H1 (cell line): ENCODE measurements at regions not wholly inside any gene's neighbourhood (a gene's known extent, or its start where the extent isn't known, plus 50 kb on each side); places are given as distances from the start of the nearest gene placed in this dataset.

Source experiments
- CTCF ChIA-PET: fragments of 300-600 bp; sonication (Branson Sonifier 250); formaldehyde crosslinking; loops from one replicate; lab custom pipeline; 2021; ENCODE audit not compliant: partially characterized antibody; lab: Charles Lee
- POLR2A ChIA-PET: fragments of 300-600 bp; sonication (Branson Sonifier 250); formaldehyde crosslinking; loops from one replicate; lab custom pipeline; 2021; ENCODE audit warnings: inconsistent platforms; ENCODE audit not compliant: partially characterized antibody; lab: Charles Lee
- DNase-seq, 2 experiments: peaks; one replicate each; pipeline versions ENCODE4 v3.0.0 to v3.0.0-alpha.2; 2010 to 2022; ENCODE audit warnings: low spot score in 2 of 2, low read depth in 1 of 2, mixed read lengths in 1 of 2
- FAIRE-seq: peaks from 2 replicates; lab custom pipeline; 2011; peaks lifted over from hg19 to GRCh38; lab: Jason Lieb, UNC
- H2AFZ ChIP-seq: 2 replicates; pipeline ENCODE4 v1.8.1; 2012; ENCODE audit warnings: low read length, inconsistent platforms
- H2AK5ac ChIP-seq: 2 replicates; pipeline ENCODE4 v1.6.1; 2013; ENCODE audit warnings: low read depth, low read length
- H2BK120ac ChIP-seq: replicated peaks from 2 replicates; pipeline ENCODE3; 2013; ENCODE audit warnings: low read depth, low read length, inconsistent platforms
- H2BK12ac ChIP-seq: 2 replicates; pipeline ENCODE4 v1.6.1; 2013; ENCODE audit warnings: low read depth, low read length
- H2BK15ac ChIP-seq: 2 replicates; pipeline ENCODE4 v1.6.1; 2013; ENCODE audit warnings: low read length
- H2BK20ac ChIP-seq: 2 replicates; pipeline ENCODE4 v1.6.1; 2013; ENCODE audit warnings: low read length
- H2BK5ac ChIP-seq: 2 replicates; pipeline ENCODE4 v1.6.1; 2013; ENCODE audit warnings: low read depth, low read length
- H3K14ac ChIP-seq: 2 replicates; pipeline ENCODE4 v1.6.1; 2013; ENCODE audit warnings: inconsistent platforms; ENCODE audit not compliant: insufficient read length
- H3K18ac ChIP-seq: 2 replicates; pipeline ENCODE4 v1.6.1; 2013; ENCODE audit warnings: low read length; ENCODE audit errors: extremely low read depth
- H3K23ac ChIP-seq: 2 replicates; pipeline ENCODE4 v1.6.1; 2013; ENCODE audit warnings: inconsistent platforms; ENCODE audit not compliant: insufficient read length
- H3K23me2 ChIP-seq: 2 replicates; pipeline ENCODE4 v1.6.1; 2013; ENCODE audit warnings: low read depth, low read length
- H3K27ac ChIP-seq: 2 replicates; pipeline ENCODE4 v1.6.1; 2011; ENCODE audit warnings: low read depth, low read length, inconsistent platforms
- H3K27me3 ChIP-seq, 4 experiments: replicated peaks in 1 of 4; 1 replicate in 1 of 4; 2 replicates in 3 of 4; pipeline versions ENCODE4 v1.6.1 to v1.8.1; 2011 to 2013; ENCODE audit warnings: low read length in 3 of 4, mild to moderate bottlenecking in 3 of 4, inconsistent platforms in 2 of 4, mixed read lengths in 2 of 4, moderate library complexity in 1 of 4; ENCODE audit not compliant: control insufficient read depth in 3 of 4, insufficient read depth in 3 of 4; ENCODE audit errors: extremely low read depth in 1 of 4
- H3K36me3 ChIP-seq, 4 experiments: 2 replicates each; pipeline versions ENCODE4 v1.6.1 to v1.8.1; 2011 to 2013; ENCODE audit warnings: mild to moderate bottlenecking in 4 of 4, low read length in 3 of 4, moderate library complexity in 2 of 4, control low read depth in 1 of 4, inconsistent platforms in 1 of 4; ENCODE audit not compliant: insufficient read depth in 4 of 4, control insufficient read depth in 2 of 4
- H3K4ac ChIP-seq: replicated peaks from 2 replicates; pipeline ENCODE3; 2013; ENCODE audit warnings: low read length, low read depth, mixed read lengths, inconsistent platforms; ENCODE audit not compliant: insufficient read length
- H3K4me1 ChIP-seq, 4 experiments: replicated peaks in 1 of 4; 1 replicate in 1 of 4; 2 replicates in 3 of 4; pipeline versions ENCODE4 v1.6.1 to v1.8.1; 2011 to 2013; ENCODE audit warnings: low read length in 3 of 4, inconsistent platforms in 2 of 4, mixed read lengths in 1 of 4; ENCODE audit not compliant: insufficient read depth in 4 of 4, control insufficient read depth in 3 of 4
- H3K4me2 ChIP-seq, 2 experiments: 2 replicates each; pipeline versions ENCODE4 v1.6.1 to v1.8.1; 2011 to 2013; ENCODE audit warnings: low read depth in 2 of 2, low read length in 2 of 2, control low read depth in 1 of 2, inconsistent platforms in 1 of 2, mild to moderate bottlenecking in 1 of 2; ENCODE audit not compliant: insufficient read depth in 1 of 2
- H3K4me3 ChIP-seq, 4 experiments: fragments of 200-600, 300-600 bp in 1 of 4; sonication (generic), shearing (Covaris generic), sonication (Bioruptor Twin) in 1 of 4; 2 replicates each; pipeline versions ENCODE4 v1.5.1 to v1.8.1; 2011 to 2016; ENCODE audit warnings: low read length in 4 of 4, low read depth in 3 of 4, control low read depth in 2 of 4, inconsistent platforms in 2 of 4, mild to moderate bottlenecking in 2 of 4, mixed read lengths in 1 of 4, moderate library complexity in 1 of 4; ENCODE audit not compliant: insufficient read depth in 2 of 4; ENCODE audit errors: extremely low read depth in 1 of 4
- H3K56ac ChIP-seq: replicated peaks from 2 replicates; pipeline ENCODE3; 2013; ENCODE audit warnings: low read depth, mild to moderate bottlenecking, mixed read lengths, low read length, inconsistent platforms; ENCODE audit not compliant: insufficient read length
- H3K79me1 ChIP-seq: 2 replicates; pipeline ENCODE4 v1.6.1; 2013; ENCODE audit warnings: low read depth, low read length, control low read depth
- H3K79me2 ChIP-seq, 2 experiments: 2 replicates each; pipeline versions ENCODE4 v1.6.1 to v1.8.1; 2012 to 2013; ENCODE audit warnings: low read length in 2 of 2, mild to moderate bottlenecking in 2 of 2, inconsistent platforms in 1 of 2; ENCODE audit not compliant: insufficient read depth in 2 of 2, control insufficient read depth in 1 of 2
- H3K9ac ChIP-seq, 4 experiments: replicated peaks in 1 of 4; 1 replicate in 1 of 4; 2 replicates in 3 of 4; pipeline versions ENCODE4 v1.6.1 to v1.8.1; 2011 to 2013; ENCODE audit warnings: low read depth in 3 of 4, low read length in 3 of 4, control low read depth in 2 of 4, mild to moderate bottlenecking in 2 of 4, moderate library complexity in 2 of 4, inconsistent platforms in 1 of 4; ENCODE audit errors: extremely low read depth in 1 of 4
- H3K9me3 ChIP-seq, 2 experiments: 2 replicates each; pipeline versions ENCODE4 v1.6.1 to v1.8.1; 2012 to 2013; ENCODE audit warnings: mild to moderate bottlenecking in 2 of 2, moderate library complexity in 2 of 2, control low read depth in 1 of 2, inconsistent platforms in 1 of 2, low read depth in 1 of 2, low read length in 1 of 2, mixed read lengths in 1 of 2; ENCODE audit not compliant: insufficient read depth in 2 of 2
- H4K20me1 ChIP-seq, 2 experiments: replicated peaks in 1 of 2; 2 replicates each; pipeline versions ENCODE3 to v1.8.1; 2011 to 2013; ENCODE audit warnings: inconsistent platforms in 2 of 2, low read length in 2 of 2, mild to moderate bottlenecking in 1 of 2; ENCODE audit not compliant: insufficient read depth in 2 of 2, control insufficient read depth in 1 of 2
- H4K5ac ChIP-seq: 2 replicates; pipeline ENCODE4 v1.6.1; 2013; ENCODE audit warnings: low read length, low read depth, mixed read lengths, inconsistent platforms; ENCODE audit not compliant: insufficient read length
- H4K8ac ChIP-seq: 2 replicates; pipeline ENCODE4 v1.8.0; 2013; ENCODE audit warnings: mild to moderate bottlenecking, moderate library complexity, low read length, inconsistent platforms; ENCODE audit not compliant: insufficient read depth; ENCODE audit errors: extremely low read depth
- H4K91ac ChIP-seq: replicated peaks from 2 replicates; pipeline ENCODE3; 2013; ENCODE audit warnings: low read length, mixed read lengths, inconsistent platforms; ENCODE audit not compliant: insufficient read length
- ASH2L ChIP-seq: fragments of 200-600, 300-600 bp; sonication (generic); IDR thresholded peaks from one replicate; pipeline ENCODE4 v1.7.1; 2017; ENCODE audit warnings: low read length
- CBX8 ChIP-seq: fragments of 300-800, 300-1000 bp; sonication (generic); IDR thresholded peaks from 2 replicates; pipeline ENCODE4 v1.7.1; 2016; ENCODE audit warnings: low read depth, low read length, borderline replicate concordance
- CHD2 ChIP-seq: IDR thresholded peaks from 2 replicates; pipeline ENCODE4 v1.6.1; 2012; ENCODE audit warnings: low read length, improper control_type of control experiment
- CTBP2 ChIP-seq: IDR thresholded peaks from 2 replicates; pipeline ENCODE4 v1.7.0; 2011; ENCODE audit warnings: borderline replicate concordance, mild to moderate bottlenecking, moderate library complexity, mixed read lengths, low read length; ENCODE audit not compliant: insufficient read depth, insufficient read length
- GTF2F1 ChIP-seq: IDR thresholded peaks from 2 replicates; pipeline ENCODE4 v1.6.1; 2012; ENCODE audit warnings: low read depth, low read length, improper control_type of control experiment, borderline replicate concordance
- HDAC6 ChIP-seq: IDR thresholded peaks from one replicate; pipeline ENCODE4 v1.7.1; 2012; ENCODE audit warnings: low read depth, mild to moderate bottlenecking, inconsistent platforms, low read length, moderate library complexity
- KDM5A ChIP-seq: fragments of 200-600 bp; IDR thresholded peaks from 2 replicates; pipeline ENCODE4 v1.7.1; 2012; ENCODE audit warnings: mild to moderate bottlenecking, low read length, inconsistent platforms, mixed read lengths
- PHF8 ChIP-seq: fragments of 200-600 bp; sonication (generic); conservative IDR thresholded peaks from 2 replicates; pipeline ENCODE4 v1.7.1; 2012; ENCODE audit warnings: low read depth, mild to moderate bottlenecking, inconsistent platforms, low read length, moderate library complexity
- POLR2A ChIP-seq, 2 experiments: IDR thresholded peaks; 1 replicate in 1 of 2; 2 replicates in 1 of 2; pipeline ENCODE4 v1.6.1; 2011; ENCODE audit warnings: low read depth in 2 of 2, low read length in 2 of 2, mild to moderate bottlenecking in 2 of 2; ENCODE audit errors: control extremely low read depth in 1 of 2
- SIN3A ChIP-seq, 2 experiments: IDR thresholded peaks in 1 of 2; conservative IDR thresholded peaks in 1 of 2; 2 replicates each; pipeline ENCODE4 v1.6.1; 2011 to 2012; ENCODE audit warnings: low read length in 2 of 2, improper control_type of control experiment in 1 of 2, low read depth in 1 of 2, mild to moderate bottlenecking in 1 of 2
- SP1 ChIP-seq: IDR thresholded peaks from 2 replicates; pipeline ENCODE4 v1.6.1; 2011; ENCODE audit warnings: low read depth, low read length
- SRF ChIP-seq: IDR thresholded peaks from 2 replicates; pipeline ENCODE4 v1.6.1; 2011; ENCODE audit warnings: mild to moderate bottlenecking, low read depth, low read length, moderate library complexity
- TEAD4 ChIP-seq: IDR thresholded peaks from 2 replicates; pipeline ENCODE4 v1.6.1; 2012; ENCODE audit warnings: low read depth, low read length, inconsistent platforms, mixed read lengths
- ZNF274 ChIP-seq: IDR thresholded peaks from 2 replicates; pipeline ENCODE4 v1.7.0; 2012; ENCODE audit warnings: low read length, borderline replicate concordance; ENCODE audit errors: extremely low read depth
- WGBS, 2 experiments: shearing (Covaris generic) in 1 of 2; methylation state at CpG; one replicate each; pipeline versions ENCODE4 v1.1.6 to v1.1.7; 2013 to 2015; ENCODE audit warnings: low lambda C conversion rate in 2 of 2, mixed read lengths in 2 of 2, inconsistent platforms in 1 of 2, low coverage in 1 of 2, missing lambda C conversion rate in 1 of 2; ENCODE audit not compliant: insufficient replicate concordance in 2 of 2, insufficient coverage in 1 of 2, insufficient read length in 1 of 2; ENCODE audit errors: extremely low coverage in 1 of 2, missing lambda C conversion rate in 1 of 2; 5-methylcytosine and 5-hydroxymethylcytosine counted together

DNA sequence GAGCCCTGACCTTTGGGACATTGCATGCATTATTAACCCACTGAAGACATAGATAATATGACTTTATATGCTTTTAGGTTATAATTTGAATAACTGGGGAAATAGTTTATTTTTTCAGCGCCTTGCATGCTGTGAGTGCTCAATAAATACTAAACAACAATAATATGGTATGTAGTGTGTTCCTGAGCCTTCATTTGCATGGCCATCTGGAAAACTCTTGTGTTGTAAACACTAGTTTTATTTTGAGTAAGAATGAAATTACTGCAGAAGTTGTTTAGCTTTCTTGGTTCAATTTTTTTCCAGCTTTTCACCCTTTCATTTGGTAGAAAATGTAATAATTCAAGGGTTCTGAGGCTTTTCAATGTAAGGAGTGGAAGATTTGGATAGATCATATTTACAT is 189.3 kb upstream of the GALNT5 start:
- Histone ChIP-seq H2BK15ac (no peak overlapping the region), H3K4me3 (no peak overlapping the region), H3K9me3 (no peaks in the 10 kb centered on the region), H3K23me2 (no peaks in the 10 kb centered on the region), H2BK120ac (no peak overlapping the region), H4K5ac (no peak overlapping the region), H2BK20ac (no peak overlapping the region), H3K14ac (no peak overlapping the region), H3K56ac (no peak overlapping the region), H3K36me3 (no peaks in the 10 kb centered on the region), H3K79me1 (no peaks in the 10 kb centered on the region), H3K27me3 (no peaks in the 10 kb centered on the region), H3K4ac (no peak overlapping the region), H3K4me1 (no peaks in the 10 kb centered on the region), H3K18ac (no peak overlapping the region), H3K4me2 (no peak overlapping the region), H3K27ac (no peak overlapping the region), H4K20me1 (no peaks in the 10 kb centered on the region), H3K9ac (no peak overlapping the region), H2BK12ac (no peak overlapping the region), H4K91ac (no peak overlapping the region), H3K79me2 (no peaks in the 10 kb centered on the region), H2BK5ac (no peak overlapping the region), H3K23ac (no peak overlapping the region), H4K8ac (no peak overlapping the region), H2AK5ac (no peak overlapping the region), H2AFZ (no peak overlapping the region)
- CTCF ChIA-PET: no interaction called here
- 91% methylated on average over 1 of the region's 1 CpG; no CpG with 5 or more reads in 1 of the 2 experiments for WGBS, 2 experiments
- FAIRE-seq (no peak), DNase-seq (no peak)
- POLR2A ChIA-PET: no interaction called here
- TF ChIP-seq HDAC6: no peak
- no peak for TF ChIP-seq SIN3A (conservative IDR thresholded peaks at IDR 0.05 in 1 of 2, IDR thresholded peaks at IDR 0.05 in 1 of 2; ENCODE audit: low read depth in 1 of 2, low read length in 2 of 2)
- TF ChIP-seq PHF8: no peak
- no peak for TF ChIP-seq GTF2F1
- TF ChIP-seq SP1: no peak
- TF ChIP-seq CTBP2: no peak
- TF ChIP-seq ASH2L: no peak
- no peak for TF ChIP-seq SRF
- TF ChIP-seq POLR2A (IDR thresholded peaks at IDR 0.05; ENCODE audit: control extremely low read depth in 1 of 2, low read depth in 2 of 2, low read length in 2 of 2): no peak
- no peak for TF ChIP-seq ZNF274
- no peak for TF ChIP-seq KDM5A
- no peak for TF ChIP-seq CBX8
- no peak for TF ChIP-seq CHD2
- TF ChIP-seq TEAD4: no peak
